Gastroesophageal sphincter (tissue), 4 donors: ENCODE measurements at regions not wholly inside any gene's neighbourhood (a gene's known extent, or its start where the extent isn't known, plus 50 kb on each side); places are given as distances from the start of the nearest gene placed in this dataset.

ENCODE experiments used
- ATAC-seq: fragments of 150-250 bp; one replicate; pipeline ENCODE4 v1.9.1; 2016; ENCODE audit warnings: mild to moderate bottlenecking, moderate library complexity
- H3K27ac ChIP-seq, 4 donors: fragments of 200-600 bp; sonication (generic) in 3 of 4; 1 replicate in 3 of 4; 2 replicates in 1 of 4; pipeline ENCODE4 v1.5.1; 2016 to 2019
- H3K27me3 ChIP-seq: fragments of 200-600 bp; sonication (generic); one replicate; pipeline ENCODE4 v1.5.1; 2019
- H3K36me3 ChIP-seq, 2 donors: fragments of 200-600 bp; sonication (generic); one replicate each; pipeline ENCODE4 v1.5.1; 2019; ENCODE audit warnings: control low read depth in 1 of 2
- H3K4me1 ChIP-seq, 3 donors: fragments of 200-600 bp; sonication (generic); 1 replicate in 2 of 3; 2 replicates in 1 of 3; pipeline ENCODE4 v1.5.1; 2016 to 2019; ENCODE audit warnings: control low read depth in 2 of 3
- H3K4me3 ChIP-seq, 2 donors: fragments of 200-600 bp; sonication (generic); one replicate each; pipeline ENCODE4 v1.5.1; 2019; ENCODE audit warnings: mild to moderate bottlenecking in 1 of 2, moderate library complexity in 1 of 2
- H3K9me3 ChIP-seq, 3 donors: fragments of 200-600 bp; sonication (generic); one replicate each; pipeline ENCODE4 v1.5.1; 2017 to 2019; ENCODE audit warnings: control low read depth in 2 of 3
- CTCF ChIP-seq, 4 experiments: fragments of 200-600 bp in 2 of 4; fragments of 450-650 bp in 2 of 4; sonication (generic) in 1 of 4; IDR thresholded peaks; one replicate each; pipeline ENCODE4 v1.5.1; 2017 to 2019; ENCODE audit warnings: antibody characterized with exemption in 4 of 4, mild to moderate bottlenecking in 2 of 4, moderate library complexity in 2 of 4
- EP300 ChIP-seq: sonication (generic); formaldehyde crosslinking; IDR thresholded peaks from one replicate; pipeline ENCODE4 v1.6.1; 2017; ENCODE audit warnings: antibody characterized with exemption, mild to moderate bottlenecking
- POLR2A ChIP-seq, 2 donors: fragments of 450-650 bp; IDR thresholded peaks; one replicate each; pipeline ENCODE4 v1.6.1; 2017; ENCODE audit warnings: antibody characterized with exemption in 2 of 2, mild to moderate bottlenecking in 2 of 2, moderate library complexity in 1 of 2
- POLR2AphosphoS5 ChIP-seq: sonication (generic); formaldehyde crosslinking; IDR thresholded peaks from one replicate; pipeline ENCODE4 v1.6.1; 2017; ENCODE audit warnings: antibody characterized with exemption
- WGBS, 2 donors: methylation state at CpG; one replicate each; pipeline ENCODE4 v1.1.5; 2018; ENCODE audit warnings: low coverage in 1 of 2; 5-methylcytosine and 5-hydroxymethylcytosine counted together

- 59 to 88% methylated on average over 3 of the region's 3 CpGs for WGBS, 2 donors
- no peak overlapping the region for H3K27ac ChIP-seq
- no peak for ATAC-seq
Measured at GRCh38 chr6:143598466-143599080, 79.2 kb upstream of the PHACTR2 start.

GRCh38 chr6:143596866-143597265 lies 80.9 kb upstream of the PHACTR2 start:
- peak; percentile 88 for ATAC-seq
- Histone ChIP-seq H3K27me3 (no peaks in the 10 kb centered on the region), H3K4me1 (peaks cover 6 to 43% (median 10%) of the 10 kb centered on the region in 3 donors), H3K27ac (peak overlapping the region in 2 of 4 donors; percentile 37 to 58), H3K36me3 (no peaks in the 10 kb centered on the region), H3K4me3 (no peak overlapping the region), H3K9me3 (no peaks in the 10 kb centered on the region)
- WGBS, 2 donors = 30 to 41% methylated on average over 4 of the region's 4 CpGs
- TF ChIP-seq POLR2AphosphoS5 = peak; percentile 37
- peak in 1 of 4 experiments; percentile 24 for TF ChIP-seq CTCF (IDR thresholded peaks at IDR 0.05)
- no peak for TF ChIP-seq EP300

More at GRCh38 chr6:143598466-143599080, 79.2 kb upstream of the PHACTR2 start:
- Histone ChIP-seq H3K4me1 (peaks cover 6 to 43% (median 10%) of the 10 kb centered on the region in 3 donors), H3K36me3 (no peaks in the 10 kb centered on the region), H3K4me3 (no peak overlapping the region), H3K27me3 (no peaks in the 10 kb centered on the region), H3K9me3 (no peaks in the 10 kb centered on the region)
- TF ChIP-seq EP300 = no peak
- no peak for TF ChIP-seq CTCF (IDR thresholded peaks at IDR 0.05)
- TF ChIP-seq POLR2AphosphoS5 = no peak
- TF ChIP-seq POLR2A (IDR thresholded peaks at IDR 0.05) = no peak

GRCh38 chr6:143595251-143596036 lies 82.3 kb upstream of the PHACTR2 start:
- no peaks in the 10 kb centered on the region for H3K9me3 ChIP-seq
- TF ChIP-seq POLR2AphosphoS5 = no peak
- no peak for TF ChIP-seq POLR2A (IDR thresholded peaks at IDR 0.05)
- no peak for TF ChIP-seq EP300
- no peak for TF ChIP-seq CTCF (IDR thresholded peaks at IDR 0.05)
- no peak for ATAC-seq
- H3K4me1 ChIP-seq = peaks cover 6 to 43% (median 10%) of the 10 kb centered on the region in 3 donors
- WGBS, 2 donors = 31 to 54% methylated on average over 5 of the region's 5 CpGs
- H3K36me3 ChIP-seq = no peaks in the 10 kb centered on the region
- peak overlapping the region in 3 of 4 donors; percentile 58 to 78 (median 63) for H3K27ac ChIP-seq
- no peak overlapping the region for H3K4me3 ChIP-seq
- no peaks in the 10 kb centered on the region for H3K27me3 ChIP-seq

- 42 to 52% methylated on average over 2 to 4 of the region's 4 CpGs for WGBS, 2 donors
- no peak overlapping the region for H3K4me3 ChIP-seq
- ATAC-seq = peak; percentile 37
Measured at GRCh38 chr6:143594647-143595046, 83.1 kb upstream of the PHACTR2 start.

More at GRCh38 chr6:143594647-143595046, 83.1 kb upstream of the PHACTR2 start:
- Histone ChIP-seq H3K27me3 (no peaks in the 10 kb centered on the region), H3K36me3 (no peaks in the 10 kb centered on the region), H3K4me1 (peaks cover 6 to 37% (median 10%) of the 10 kb centered on the region in 3 donors), H3K9me3 (no peaks in the 10 kb centered on the region), H3K27ac (peak overlapping the region in 3 of 4 donors; percentile 58 to 78 (median 63))
- no peak for TF ChIP-seq POLR2A (IDR thresholded peaks at IDR 0.05)
- TF ChIP-seq POLR2AphosphoS5 = no peak
- TF ChIP-seq CTCF (IDR thresholded peaks at IDR 0.05) = no peak
- TF ChIP-seq EP300 = no peak
